ENCODE measurements at regions not wholly inside any gene's neighbourhood (a gene's known extent, or its start where the extent isn't known, plus 50 kb on each side); places are given as distances from the start of the nearest gene placed in this dataset.
"Not testable (repeated sequence)": the region's sequence is repeated elsewhere in the genome, so short reads cannot be mapped to it uniquely, and the experiment has no call there.

DNA sequence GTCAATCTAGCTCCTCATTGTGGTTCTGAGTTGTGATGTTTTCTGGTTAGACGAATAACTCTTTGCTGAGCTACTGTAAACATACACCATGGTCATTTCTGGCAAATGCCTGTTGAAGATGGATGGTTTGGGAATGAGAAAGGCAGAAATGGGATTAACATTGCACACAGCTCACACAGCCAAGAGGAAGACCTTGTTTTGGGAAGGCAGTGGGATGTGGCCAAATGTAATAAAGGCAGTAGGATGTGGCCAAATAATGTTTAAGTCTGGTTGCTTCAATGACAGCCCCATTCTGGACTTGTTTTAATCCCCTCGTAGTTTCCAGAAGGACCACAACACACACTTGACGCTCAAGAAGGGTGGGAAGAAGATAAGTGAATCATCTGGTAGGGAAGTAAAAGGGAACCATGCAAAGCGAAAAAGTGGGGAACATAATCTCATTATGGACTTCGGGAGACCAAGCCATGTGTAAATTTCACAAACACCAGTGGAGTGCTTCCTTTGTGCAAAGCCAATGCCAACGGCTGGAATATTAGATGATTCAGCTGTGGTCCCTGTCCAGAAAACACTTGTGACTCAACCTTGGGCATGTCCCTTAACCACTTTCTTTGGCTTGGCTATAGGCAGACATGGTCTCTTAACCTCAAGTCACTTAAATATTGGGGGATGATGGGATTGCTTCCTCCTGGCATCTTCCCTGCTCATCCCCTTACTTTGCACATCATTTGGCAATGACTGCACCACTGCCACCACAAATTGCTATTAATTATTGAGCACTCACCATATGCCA lies 284.4 kb upstream of the CRY1 start:
- DNase-seq, result no peak

DNA sequence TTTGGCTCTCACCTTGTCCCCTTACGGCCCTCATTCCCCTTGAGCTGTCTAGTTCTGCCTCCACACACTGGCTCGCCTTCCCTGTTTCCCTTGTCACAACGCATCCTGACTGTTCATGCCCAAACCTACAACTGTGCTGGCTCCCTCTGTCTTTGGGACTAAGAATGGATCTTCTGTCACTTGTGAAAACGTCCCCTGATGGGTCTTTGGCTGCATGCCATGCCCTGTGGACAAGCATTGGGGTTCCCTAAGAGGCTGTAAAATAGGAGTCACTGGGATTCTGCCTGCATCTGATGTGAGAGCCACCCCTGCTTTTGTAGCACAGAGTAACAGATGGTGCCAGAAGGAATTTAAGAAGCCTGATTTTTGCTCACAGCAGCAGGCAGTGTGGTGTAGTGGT lies 285.3 kb upstream of the CRY1 start:
- no peak for DNase-seq

DNA sequence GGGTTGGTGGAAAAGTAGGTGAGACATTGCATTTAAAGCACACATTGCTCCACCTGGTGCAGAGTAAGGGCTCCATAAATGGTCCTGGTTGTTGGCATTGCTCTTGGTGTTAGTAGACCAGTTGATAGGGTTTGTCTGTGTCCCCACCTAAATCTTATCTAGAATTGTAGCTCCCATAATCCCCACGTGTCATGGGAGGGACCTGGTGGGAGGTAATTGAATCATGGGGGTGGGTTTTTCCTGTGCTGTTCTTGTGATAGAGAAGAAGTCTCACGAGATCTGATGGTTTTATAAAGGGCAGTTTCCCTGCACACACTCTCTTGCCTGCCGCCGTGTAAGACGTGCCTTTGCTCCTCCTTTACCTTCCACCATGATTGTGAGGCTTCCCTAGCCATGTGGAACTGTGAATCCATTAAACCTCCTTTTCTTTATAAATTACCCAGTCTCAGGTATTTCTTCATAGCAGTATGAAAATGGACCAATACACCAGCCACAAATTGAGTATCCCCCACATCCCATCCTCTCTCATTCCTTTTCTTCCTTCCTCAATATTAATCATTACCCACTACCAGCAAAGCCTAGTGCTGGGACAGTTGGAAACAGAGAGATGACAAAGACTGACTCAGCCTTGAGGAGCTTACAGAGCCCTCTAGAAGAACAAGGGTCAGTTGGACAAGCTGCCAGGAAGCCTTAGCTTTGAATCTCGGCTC lies 285.9 kb upstream of the CRY1 start:
- not testable (repeated sequence) for DNase-seq

DNA sequence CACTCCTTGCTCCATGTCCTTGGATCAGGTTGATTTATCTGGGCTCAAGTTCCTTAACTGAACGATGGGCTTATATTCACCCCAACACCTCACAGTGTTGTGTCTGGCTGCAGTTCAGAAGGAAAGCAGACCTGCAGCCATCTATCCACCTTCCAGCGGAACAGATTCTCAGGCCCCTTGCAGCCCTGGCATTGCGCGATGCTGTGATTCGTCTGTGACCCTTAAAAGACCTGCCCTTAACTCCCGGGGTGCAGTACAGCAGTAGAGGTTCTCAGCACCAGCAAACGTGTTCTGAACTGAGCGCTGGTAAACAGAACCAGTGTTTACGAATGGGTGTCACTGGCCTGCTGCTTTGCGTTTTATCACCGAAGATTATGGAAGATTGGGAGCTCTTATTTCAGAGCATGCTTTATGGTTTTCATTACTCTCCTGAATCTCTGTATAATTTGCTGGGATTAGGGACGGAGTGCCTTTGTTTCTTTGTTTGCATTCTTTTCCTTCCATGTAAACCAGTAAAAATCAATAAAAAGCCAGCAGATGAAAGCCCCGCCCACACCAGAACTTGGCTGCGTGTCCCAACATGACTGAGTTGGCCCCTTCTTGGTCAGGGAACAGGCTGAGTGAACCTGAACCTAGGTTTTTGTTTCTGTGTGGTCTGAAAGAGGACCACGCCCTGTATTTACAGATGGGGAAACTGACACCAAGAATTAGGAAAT lies 286.7 kb upstream of the CRY1 start:
- DNase-seq, result no peak

DNA sequence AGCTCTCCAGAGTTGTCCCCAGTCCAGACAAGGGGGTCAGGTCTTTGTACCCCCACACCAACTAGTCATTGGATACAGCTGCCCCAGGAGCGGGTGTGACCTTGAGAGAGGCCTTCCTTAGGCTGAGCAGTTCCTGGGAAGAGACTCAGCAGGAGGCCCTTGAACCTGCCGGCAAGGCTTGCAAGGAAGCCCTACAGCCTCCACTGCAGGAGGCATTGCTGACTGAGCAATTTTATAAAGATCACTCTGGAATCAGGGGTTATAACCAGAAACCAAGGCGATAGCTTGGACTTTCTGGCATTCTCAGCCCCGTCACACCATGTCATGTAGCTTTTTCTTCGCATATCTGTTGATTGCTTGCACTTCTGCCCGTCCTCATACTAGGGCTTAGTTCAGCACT lies 291.3 kb upstream of the CRY1 start:
- no peak for DNase-seq

DNA sequence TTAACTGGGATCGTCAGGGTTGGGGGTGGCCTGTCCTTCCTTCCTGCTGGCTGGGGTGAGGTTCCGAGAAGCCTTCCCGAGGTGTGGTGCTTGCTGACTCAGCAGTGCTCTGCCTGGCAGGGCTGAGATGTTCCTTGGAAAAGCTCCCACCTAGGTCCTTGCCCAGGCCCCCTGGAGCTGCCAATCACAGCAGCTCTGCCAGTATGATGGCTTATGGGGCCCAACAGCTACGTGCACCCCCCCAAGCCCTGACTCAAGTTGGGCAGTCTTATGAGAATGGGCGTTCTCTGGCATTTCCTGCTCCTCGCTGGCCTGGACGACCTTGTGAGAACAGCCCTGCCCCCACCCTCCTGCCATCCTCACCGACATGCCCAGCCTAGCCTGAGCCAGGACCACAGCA lies 292.2 kb upstream of the CRY1 start:
- DNase-seq, result no peak

DNA sequence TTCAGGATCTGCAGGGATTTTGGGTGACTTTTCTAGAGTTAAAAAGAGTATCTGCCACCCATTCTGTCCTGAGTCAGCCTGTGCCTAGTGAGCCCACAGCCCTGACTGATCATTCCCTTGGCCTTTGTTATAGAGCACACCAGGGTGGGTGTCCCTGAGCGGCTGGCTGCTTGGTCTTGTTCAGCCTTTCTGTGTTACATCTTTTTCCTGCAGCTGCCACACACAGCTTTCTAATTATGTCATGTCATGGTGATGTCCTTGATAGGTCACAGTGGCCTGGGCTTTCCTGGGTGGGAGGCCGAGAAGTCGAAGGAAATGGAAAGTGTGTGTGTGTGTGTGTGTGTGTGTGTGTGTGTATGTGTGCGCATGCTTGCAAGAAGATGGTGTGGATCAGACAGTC lies 293.2 kb upstream of the CRY1 start:
- no peak for DNase-seq

DNA sequence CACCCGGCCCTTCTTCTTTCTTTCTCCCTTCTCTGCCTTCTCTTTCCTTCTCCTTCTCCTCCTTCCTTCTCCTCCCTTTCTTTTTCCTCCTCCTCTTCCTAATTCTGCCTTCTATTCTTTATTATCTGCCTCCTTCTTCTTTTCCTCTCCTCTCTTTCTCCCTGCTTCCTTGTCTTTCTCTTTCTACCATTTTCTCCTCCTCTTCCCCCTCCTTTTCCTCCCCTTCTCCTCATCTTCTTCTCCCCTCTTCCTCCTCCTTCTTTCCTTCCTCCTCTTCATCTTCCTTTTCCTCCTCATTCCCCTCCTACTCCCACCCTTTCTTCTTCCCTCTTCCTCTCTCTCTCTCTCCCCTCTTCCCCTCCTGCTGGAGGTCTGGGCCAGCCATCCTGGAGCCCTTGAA lies 294.9 kb upstream of the CRY1 start:
- no peak for DNase-seq

DNA sequence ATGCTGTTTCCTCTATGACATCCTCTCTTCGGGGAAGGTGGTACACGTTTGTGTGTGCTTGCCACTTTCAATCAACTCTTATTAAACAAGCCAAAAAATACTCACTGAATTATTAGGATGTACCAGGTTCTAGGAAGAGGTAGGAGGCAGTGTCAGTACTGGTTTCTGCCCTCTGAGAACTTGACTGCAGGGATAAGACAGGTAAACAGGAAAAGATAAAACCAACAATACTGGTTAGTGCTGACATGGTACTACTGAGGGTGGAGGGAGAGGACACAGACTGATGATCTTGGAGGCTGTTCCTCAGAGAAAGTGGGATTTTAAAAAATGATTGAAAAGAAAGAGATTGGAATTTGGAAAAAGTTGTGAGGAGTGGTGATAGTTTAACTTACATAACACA lies 295.2 kb upstream of the PWP1 start:
- DNase-seq, result no peak

DNA sequence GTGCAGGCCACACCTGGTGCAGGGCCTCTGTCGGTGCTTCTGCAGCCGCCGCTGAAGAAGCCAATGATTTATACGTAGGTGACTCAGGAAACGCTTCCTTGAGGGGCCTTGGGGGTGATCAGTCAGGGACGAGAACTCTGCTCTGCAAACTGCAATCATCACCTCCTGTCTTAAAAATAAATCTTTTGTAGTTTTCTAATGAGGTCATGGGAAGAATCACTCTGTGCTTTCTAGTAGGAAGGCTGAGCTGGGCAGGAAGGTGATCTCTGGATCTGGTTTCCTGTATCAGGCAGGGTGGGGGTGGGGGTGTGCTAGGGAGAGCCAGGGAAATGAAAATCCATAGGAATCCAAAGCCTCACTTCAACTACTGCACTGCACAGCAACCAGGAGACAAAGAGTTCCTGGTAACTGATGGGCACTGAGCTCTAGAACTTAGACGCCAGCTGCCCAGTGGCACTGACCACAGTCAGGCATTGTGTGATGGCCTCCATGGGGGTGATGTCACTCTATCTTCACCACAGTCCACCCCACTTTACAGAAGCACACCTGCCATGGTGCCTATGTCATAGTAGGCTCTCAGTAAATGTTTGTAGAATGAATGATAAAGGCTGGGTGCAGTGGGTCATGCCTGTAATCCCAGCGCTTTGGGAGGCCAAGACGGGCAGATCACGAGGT lies 292.4 kb upstream of the PWP1 start:
- no peak for DNase-seq

DNA sequence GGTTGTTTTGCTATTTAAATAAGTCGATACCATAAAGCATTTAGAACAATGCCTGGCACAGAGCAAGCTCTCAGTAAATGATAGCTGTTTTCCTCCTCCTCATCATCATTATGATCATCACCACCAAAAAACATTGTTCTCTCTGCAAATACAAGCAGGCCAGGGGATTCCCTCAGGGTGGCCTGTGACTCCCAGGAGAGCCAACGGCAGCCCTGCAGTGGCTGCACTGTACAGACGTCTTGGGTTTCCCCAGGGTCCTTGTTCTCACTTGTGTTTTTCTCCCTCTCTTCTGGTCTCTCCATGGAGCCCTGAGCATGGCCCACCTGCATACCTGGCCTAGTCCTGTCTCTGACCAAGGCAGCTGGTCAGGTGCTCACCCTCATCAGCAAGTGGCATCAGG lies 290.9 kb upstream of the PWP1 start:
- no peak for DNase-seq

DNA sequence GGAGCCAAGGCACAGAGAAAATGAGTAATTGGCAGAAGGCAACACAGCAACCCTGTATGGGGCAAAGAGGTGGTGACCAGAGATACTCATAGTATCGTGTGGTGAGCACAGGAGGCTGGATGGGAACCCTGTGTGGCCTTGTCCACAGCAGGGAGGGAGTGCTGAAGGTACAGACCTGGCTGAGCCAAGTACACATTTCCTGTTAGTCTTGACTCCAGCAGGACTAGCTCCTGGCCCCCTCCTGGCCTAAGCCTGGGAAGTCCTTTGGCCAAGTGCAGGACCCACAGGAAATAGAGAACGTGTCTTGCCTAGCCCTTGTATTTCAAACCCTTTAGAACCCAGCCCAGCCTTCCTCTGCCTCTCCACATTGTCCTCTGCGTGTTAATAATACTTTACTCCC lies 289.8 kb upstream of the PWP1 start:
- no peak for DNase-seq

DNA sequence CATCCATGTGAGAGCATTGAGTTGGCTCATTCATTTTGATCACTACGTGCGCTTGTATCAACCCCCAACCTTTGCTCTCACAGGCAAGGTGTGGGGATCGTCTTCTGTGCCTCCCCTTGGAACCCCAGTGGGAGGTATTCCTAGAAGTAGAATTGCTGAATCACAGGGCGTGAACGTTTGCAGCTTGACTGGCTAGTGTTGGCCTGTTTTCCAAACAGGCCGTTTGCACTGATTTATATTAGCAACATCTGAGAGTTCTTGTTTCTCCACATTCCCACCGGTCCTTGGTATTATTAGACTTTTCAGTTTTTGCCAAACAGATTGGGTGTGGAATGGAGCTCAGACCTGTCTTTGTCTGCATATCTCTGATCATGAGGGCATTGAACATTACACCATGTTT lies 288.6 kb upstream of the PWP1 start:
- DNase-seq, result no peak

DNA sequence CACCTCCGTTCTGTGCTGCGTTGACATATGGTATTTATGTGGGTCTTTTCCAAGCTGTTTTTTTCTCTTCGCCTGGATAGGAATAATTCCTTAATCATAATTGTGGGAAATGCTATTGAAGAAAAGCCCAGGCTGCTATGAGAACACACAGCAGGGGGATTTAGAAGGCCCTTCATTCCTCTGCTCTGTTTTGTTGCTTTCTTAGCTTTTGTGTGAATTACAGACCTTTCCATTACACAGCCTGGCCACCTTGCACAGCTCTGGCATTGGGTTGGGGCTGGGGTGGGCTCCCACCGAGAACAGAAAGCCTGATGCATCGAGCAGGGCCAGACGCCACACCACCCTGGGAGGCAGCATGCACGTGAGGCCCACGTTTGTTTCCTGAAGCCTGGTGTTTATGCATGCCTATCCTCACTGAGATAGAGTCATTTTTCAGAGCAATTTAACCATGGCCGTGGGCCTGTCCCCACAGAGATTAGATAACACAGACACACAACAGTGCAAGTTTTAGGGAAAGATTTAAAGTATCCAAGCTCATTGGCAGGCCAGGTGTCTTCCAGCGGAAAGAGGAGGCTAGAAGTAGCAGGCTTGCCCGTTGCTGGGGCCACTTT lies 287.6 kb upstream of the PWP1 start:
- DNase-seq, result no peak

DNA sequence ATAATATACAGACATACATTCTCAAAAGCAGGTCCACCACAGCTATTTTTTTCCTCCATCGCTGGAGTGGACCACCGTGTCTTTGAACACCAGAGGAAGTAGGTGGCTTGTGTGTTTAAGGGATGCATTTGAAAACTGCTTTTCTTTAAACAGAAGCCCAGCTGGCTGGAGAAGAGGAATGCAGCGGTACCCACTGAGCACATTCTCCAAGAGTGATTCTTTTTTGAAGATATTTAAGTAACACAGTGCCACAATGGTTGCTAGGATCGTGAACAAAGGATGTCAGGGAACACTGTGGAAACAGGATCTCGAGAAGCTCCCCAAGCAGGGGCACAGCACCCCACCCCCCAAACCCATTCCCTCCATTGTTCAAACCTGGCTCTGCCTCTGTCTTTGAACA lies 286.6 kb upstream of the PWP1 start:
- DNase-seq, result no peak

DNA sequence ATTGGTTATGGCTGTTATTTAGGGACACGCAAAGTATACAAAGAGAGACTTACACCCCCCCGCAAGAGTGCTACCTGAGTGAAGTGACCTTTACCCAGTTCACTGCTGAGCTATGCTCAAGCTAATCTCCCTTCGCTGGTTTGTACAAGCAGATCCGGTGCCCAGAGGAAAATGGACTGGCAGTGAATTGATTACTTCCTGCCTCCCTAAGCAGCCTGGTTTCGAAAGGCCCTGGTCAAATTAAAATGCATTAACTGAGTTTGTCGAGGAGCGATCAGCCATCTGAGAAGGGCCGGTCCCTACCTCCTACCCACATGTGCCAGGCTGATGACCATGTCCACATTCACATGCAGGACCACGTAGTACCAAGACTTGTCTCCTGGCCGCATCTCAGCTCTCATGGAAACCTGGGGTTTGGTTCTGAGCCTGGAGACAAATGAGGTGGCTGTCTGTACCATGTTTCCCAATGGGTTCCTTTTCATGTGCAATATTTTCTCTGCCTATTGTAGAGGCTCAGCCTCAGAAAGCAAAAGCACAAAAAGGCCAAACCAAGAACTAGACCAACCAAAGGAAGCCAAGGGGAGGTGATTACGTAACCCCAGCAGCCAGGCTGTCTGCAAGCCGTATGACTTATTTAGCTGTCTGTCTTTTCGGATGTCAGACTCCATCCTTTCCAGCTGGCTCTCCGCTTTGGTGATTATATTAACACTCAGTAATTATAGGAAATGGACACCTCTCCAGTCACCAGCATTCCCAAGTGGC lies 284.7 kb upstream of the PWP1 start:
- DNase-seq, result no peak

DNA sequence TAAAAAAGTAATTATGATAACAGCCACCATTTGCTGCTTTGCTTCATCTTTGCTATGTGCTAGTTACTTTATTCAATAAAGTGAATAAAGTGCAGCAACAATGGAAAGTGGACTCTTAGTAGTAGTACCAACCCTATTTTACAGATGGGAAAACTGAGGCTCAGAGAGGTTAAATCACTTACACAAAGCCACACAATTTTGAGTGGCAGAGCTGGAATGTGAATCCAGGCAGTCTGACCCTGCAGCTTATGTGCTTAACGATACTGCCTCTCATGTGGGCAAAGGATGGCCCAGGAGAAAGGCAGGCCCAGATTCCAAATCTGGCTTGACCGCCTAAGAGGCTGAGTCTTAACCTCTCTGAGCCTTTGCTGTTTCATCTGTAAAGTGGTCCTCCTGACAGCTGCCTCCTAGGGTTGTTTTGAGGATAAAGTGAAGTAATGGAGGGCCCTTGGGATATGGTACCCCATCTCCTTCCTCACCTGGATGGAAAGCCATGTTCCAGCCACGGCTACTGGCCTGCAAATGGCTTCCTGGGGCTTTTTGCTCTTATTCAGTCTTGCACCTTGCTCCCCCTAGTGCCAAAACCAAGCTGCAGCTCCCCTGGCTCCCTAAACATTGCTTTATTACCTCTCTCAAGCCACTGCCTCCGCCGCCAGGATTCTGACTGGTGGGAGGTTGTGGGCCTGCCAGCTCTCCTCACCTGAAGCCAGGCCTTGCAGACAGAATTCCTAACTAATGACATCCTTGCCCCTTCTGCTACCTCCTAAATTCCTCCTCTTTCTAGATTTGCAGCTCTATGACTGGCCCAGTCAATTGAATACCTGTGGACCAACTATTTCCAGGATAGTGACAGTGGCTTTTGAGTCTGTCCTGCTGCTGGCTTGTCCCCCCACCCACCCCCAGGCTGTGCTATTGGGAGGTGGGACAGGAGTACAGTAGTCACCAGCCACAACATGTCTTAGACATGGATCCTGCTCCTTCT lies 283.3 kb upstream of the PWP1 start:
- DNase-seq, result peak; percentile 67 to 75

DNA sequence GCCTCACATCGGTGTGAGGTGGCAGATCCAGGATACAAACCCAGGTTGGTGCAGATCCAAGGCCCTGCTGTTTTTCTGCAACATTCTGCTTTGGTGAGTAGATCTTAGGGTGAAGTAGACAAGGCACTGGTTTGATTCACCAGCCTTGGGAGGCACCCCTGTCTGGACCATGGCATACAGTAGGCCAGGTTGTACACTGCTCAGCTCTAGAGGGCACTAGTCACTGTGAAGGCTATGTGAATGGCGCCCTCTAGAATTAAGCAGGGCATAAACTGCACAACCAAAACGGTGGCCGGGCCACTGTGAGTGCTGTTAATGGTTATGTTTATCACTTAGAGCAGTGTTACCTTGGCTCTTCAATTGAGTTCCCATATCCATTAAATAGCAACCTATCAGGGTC lies 280.6 kb upstream of the PWP1 start:
- peak; percentile 22 to 42 for DNase-seq

DNA sequence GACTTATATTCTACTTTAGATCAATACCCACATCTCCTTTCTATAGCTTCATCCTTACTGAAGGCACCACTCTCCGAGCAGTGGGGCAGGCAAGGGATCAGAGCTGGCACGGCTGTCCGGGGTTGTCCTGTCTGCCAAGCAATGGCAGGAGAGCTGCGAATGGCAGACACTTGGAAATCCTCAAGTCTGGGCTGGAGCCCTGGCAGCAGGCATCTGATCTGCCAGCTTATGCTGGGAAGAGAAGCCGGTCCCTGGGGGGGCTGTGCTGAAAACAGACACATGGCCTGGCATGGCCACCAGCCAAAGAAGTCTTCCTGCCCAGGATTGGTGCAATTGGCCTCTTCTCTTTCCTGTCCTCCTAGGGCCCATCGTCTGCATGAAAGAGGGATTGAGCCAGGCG lies 280.2 kb upstream of the PWP1 start:
- DNase-seq, result no peak

DNA sequence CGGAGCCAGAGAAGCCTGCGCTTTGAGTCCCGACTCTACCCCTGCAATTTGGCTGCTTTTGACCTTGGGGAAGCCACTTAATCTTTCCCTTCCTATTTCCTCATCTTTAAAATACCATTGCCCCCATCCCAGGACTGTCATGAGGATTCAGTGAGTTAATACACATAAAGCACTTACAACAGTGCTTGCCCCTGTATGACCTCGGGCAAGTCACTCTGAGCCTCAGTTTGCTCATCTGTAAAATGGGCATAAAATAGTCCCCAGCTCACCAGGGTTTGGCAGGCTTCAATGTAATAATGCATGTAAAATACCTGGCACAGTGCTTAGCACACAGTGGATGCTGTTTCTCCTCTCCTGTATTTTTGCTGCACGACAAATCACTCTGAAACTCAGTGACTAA lies 278.7 kb upstream of the PWP1 start:
- no peak for DNase-seq
